Adrenal gland (tissue), 9 donors: ENCODE measurements at regions not wholly inside any gene's neighbourhood (a gene's known extent, or its start where the extent isn't known, plus 50 kb on each side); places are given as distances from the start of the nearest gene placed in this dataset.

Source experiments
- DNase-seq, 7 donors: peaks; one replicate each; pipeline ENCODE4 v3.0.0-alpha.2; 2019 to 2020
- H3K27ac ChIP-seq, 5 donors: fragments of 200-600 bp; sonication (generic) in 4 of 5; 1 replicate in 3 of 5; 2 replicates in 2 of 5; pipeline versions ENCODE4 v1.5.1 to v1.8.0; 2016 to 2020; ENCODE audit warnings: mild to moderate bottlenecking in 1 of 5
- H3K27me3 ChIP-seq: fragments of 200-600 bp; 2 replicates; pipeline ENCODE4 v1.8.0; 2021
- H3K36me3 ChIP-seq, 2 donors: fragments of 200-600 bp; replicated peaks in 1 of 2; 1 replicate in 1 of 2; 2 replicates in 1 of 2; pipeline versions ENCODE4 v1.5.1 to v1.8.0; 2018 to 2022
- H3K4me1 ChIP-seq, 2 donors: fragments of 200-600 bp; replicated peaks in 1 of 2; 1 replicate in 1 of 2; 2 replicates in 1 of 2; pipeline versions ENCODE4 v1.5.1 to v1.8.0; 2018 to 2021
- H3K4me3 ChIP-seq, 4 donors: fragments of 200-600 bp; sonication (generic) in 3 of 4; one replicate each; pipeline ENCODE4 v1.5.1; 2016 to 2018
- H3K9me3 ChIP-seq, 3 donors: fragments of 200-600 bp; sonication (generic) in 1 of 3; replicated peaks in 1 of 3; 1 replicate in 2 of 3; 2 replicates in 1 of 3; pipeline versions ENCODE4 v1.5.1 to v1.8.0; 2016 to 2021
- CTCF ChIP-seq, 6 experiments: fragments of 450-650 bp in 4 of 6; fragments of 200-600 bp in 2 of 6; sonication (generic) in 1 of 6; IDR thresholded peaks; 1 replicate in 5 of 6; 2 replicates in 1 of 6; pipeline versions ENCODE4 v1.5.1 to v1.8.0; 2016 to 2021; ENCODE audit warnings: antibody characterized with exemption in 6 of 6, mild to moderate bottlenecking in 2 of 6, moderate library complexity in 1 of 6
- POLR2A ChIP-seq, 2 donors: fragments of 450-650 bp; IDR thresholded peaks; one replicate each; pipeline ENCODE4 v1.6.1; 2017; ENCODE audit warnings: antibody characterized with exemption in 2 of 2, mild to moderate bottlenecking in 2 of 2, moderate library complexity in 1 of 2
- WGBS, 4 donors: extraction: QIAGEN DNeasy Blood & Tissue Kit in 2 of 4; methylation state at CpG; one replicate each; pipeline versions ENCODE4 v1.1.5 to v1.1.7; 2013 to 2017; 5-methylcytosine and 5-hydroxymethylcytosine counted together
- intact Hi-C, 2 donors: fragments of 100-400 bp; cut with DNase I; formaldehyde crosslinking; loops; one replicate each; pipeline versions ENCODE4 v1.14.1 to v1.15.0; 2022 to 2023
- donor health status: healthy with polysubstance abuse.
- donor health status: Bipolar disorder and iron deficiency.
- donor health status: DM: yes; HTN: yes; CAD: no.
- donor health status: DM: no; HTN: no; CAD: no.
- donor health status: DM: no; HTN: no; CAD: no.

- H3K4me1 ChIP-seq: no peaks in the 10 kb centered on the region
- no peak for TF ChIP-seq POLR2A (IDR thresholded peaks at IDR 0.05)
- no peak for TF ChIP-seq CTCF (IDR thresholded peaks at IDR 0.05)
- no peak for DNase-seq
- no peaks in the 10 kb centered on the region for H3K36me3 ChIP-seq
- no peak overlapping the region for H3K4me3 ChIP-seq
- no peak overlapping the region for H3K27ac ChIP-seq
- H3K9me3 ChIP-seq: no peaks in the 10 kb centered on the region
- no peaks in the 10 kb centered on the region for H3K27me3 ChIP-seq
- intact Hi-C loops: no loop called here
- WGBS, 4 donors: 76 to 82% (median 79%) methylated on average over 3 of the region's 3 CpGs
These were observed 1147.5 kb downstream of the DIAPH3 start for GRCh38 chr13:59016250-59016649.

- H3K27ac ChIP-seq: no peak overlapping the region
- no peak for TF ChIP-seq POLR2A (IDR thresholded peaks at IDR 0.05)
- no peak for TF ChIP-seq CTCF (IDR thresholded peaks at IDR 0.05)
- no peaks in the 10 kb centered on the region for H3K4me1 ChIP-seq
- no peaks in the 10 kb centered on the region for H3K27me3 ChIP-seq
- H3K4me3 ChIP-seq: no peak overlapping the region
- intact Hi-C loops: no loop called here
- no peak for DNase-seq
- no peaks in the 10 kb centered on the region for H3K36me3 ChIP-seq
- H3K9me3 ChIP-seq: no peaks in the 10 kb centered on the region
- WGBS, 4 donors: 56 to 69% (median 63%) methylated on average over 3 of the region's 3 CpGs
These were observed 1139.3 kb downstream of the DIAPH3 start for GRCh38 chr13:59024434-59024833.

GRCh38 chr13:59034198-59034597, 1129.5 kb downstream of the DIAPH3 start:
- Histone ChIP-seq H3K4me3 (no peak overlapping the region), H3K27me3 (no peaks in the 10 kb centered on the region), H3K4me1 (no peaks in the 10 kb centered on the region), H3K27ac (no peak overlapping the region), H3K36me3 (no peaks in the 10 kb centered on the region), H3K9me3 (no peaks in the 10 kb centered on the region)
- no peak for DNase-seq
- TF ChIP-seq CTCF (IDR thresholded peaks at IDR 0.05) (no peak), POLR2A (IDR thresholded peaks at IDR 0.05) (no peak)
- WGBS, 4 donors: 70 to 83% (median 73%) methylated on average over 2 of the region's 2 CpGs
- intact Hi-C loops: no loop called here

- H3K36me3 ChIP-seq: no peaks in the 10 kb centered on the region
- no peak for DNase-seq
- no peaks in the 10 kb centered on the region for H3K9me3 ChIP-seq
- no peaks in the 10 kb centered on the region for H3K27me3 ChIP-seq
- H3K27ac ChIP-seq: no peak overlapping the region
- H3K4me3 ChIP-seq: no peak overlapping the region
- 72 to 85% (median 75%) methylated on average over 1 of the region's 1 CpG for WGBS, 4 donors
- H3K4me1 ChIP-seq: no peaks in the 10 kb centered on the region
- TF ChIP-seq CTCF (IDR thresholded peaks at IDR 0.05): no peak
- TF ChIP-seq POLR2A (IDR thresholded peaks at IDR 0.05): no peak
- intact Hi-C loops: no loop called here
These were observed 1124.9 kb downstream of the DIAPH3 start for GRCh38 chr13:59038824-59039223.
